SK-N-SH (cell line): ENCODE measurements at regions not wholly inside any gene's neighbourhood (a gene's known extent, or its start where the extent isn't known, plus 50 kb on each side); places are given as distances from the start of the nearest gene placed in this dataset.

Source experiments
- CTCF ChIA-PET: fragments of 300-600, 350-600 bp; formaldehyde crosslinking; extraction: SDS; loops from one replicate; lab custom pipeline; 2021; lab: Yijun Ruan, JAX
- POLR2A ChIA-PET: fragments of 350-600 bp; sonication (Branson Sonifier 250); formaldehyde crosslinking; extraction: SDS; loops from one replicate; lab custom pipeline; 2020; ENCODE audit warnings: antibody characterized with exemption, inconsistent platforms; lab: Yijun Ruan, JAX
- DNase-seq: peaks from one replicate; pipeline ENCODE4 v3.0.0; 2012
- H2AFZ ChIP-seq: fragments of 200-600 bp; sonication (generic); 2 replicates; pipeline ENCODE4 v1.8.1; 2016; ENCODE audit warnings: antibody characterized with exemption, mild to moderate bottlenecking, low read depth
- H3F3A ChIP-seq: fragments of 200-600 bp; sonication (generic); replicated peaks from 2 replicates; pipeline ENCODE3; 2016; ENCODE audit warnings: antibody characterized with exemption, mild to moderate bottlenecking; ENCODE audit not compliant: insufficient read depth
- H3K27ac ChIP-seq, 2 experiments: fragments of 200-500 bp in 1 of 2; fragments of 200-600 bp in 1 of 2; sonication (Bioruptor generic) in 1 of 2; sonication (generic), shearing (Covaris generic) in 1 of 2; 2 replicates each; pipeline versions ENCODE4 v1.5.1 to v1.6.1; 2014 to 2016; ENCODE audit warnings: low read depth in 2 of 2, inconsistent platforms in 1 of 2, low read length in 1 of 2, mild to moderate bottlenecking in 1 of 2, mixed read lengths in 1 of 2
- H3K27me3 ChIP-seq: fragments of 200-600 bp; sonication (generic), shearing (Covaris generic); 2 replicates; pipeline ENCODE4 v1.6.1; 2016; ENCODE audit warnings: mixed run types; ENCODE audit not compliant: insufficient read depth
- H3K36me3 ChIP-seq, 2 experiments: fragments of 200-500 bp in 1 of 2; fragments of 200-600 bp in 1 of 2; sonication (Bioruptor generic) in 1 of 2; sonication (generic) in 1 of 2; replicated peaks in 1 of 2; 2 replicates each; pipeline versions ENCODE3 to v1.5.1; 2014 to 2016; ENCODE audit warnings: low read length in 1 of 2, mild to moderate bottlenecking in 1 of 2; ENCODE audit not compliant: insufficient read depth in 2 of 2, control insufficient read depth in 1 of 2
- H3K4me1 ChIP-seq, 2 experiments: fragments of 200-500 bp in 1 of 2; fragments of 200-600 bp in 1 of 2; sonication (Bioruptor generic) in 1 of 2; sonication (generic), shearing (Covaris generic) in 1 of 2; 2 replicates each; pipeline versions ENCODE4 v1.5.1 to v1.6.1; 2014 to 2016; ENCODE audit warnings: low read depth in 1 of 2, low read length in 1 of 2, mixed run types in 1 of 2; ENCODE audit not compliant: insufficient read depth in 2 of 2, control insufficient read depth in 1 of 2
- H3K4me2 ChIP-seq: fragments of 200-600 bp; sonication (generic), shearing (Covaris generic); 2 replicates; pipeline ENCODE4 v1.6.1; 2017; ENCODE audit warnings: mixed run types
- H3K4me3 ChIP-seq, 2 experiments: fragments of 200-500 bp in 1 of 2; fragments of 200-600 bp in 1 of 2; sonication (Bioruptor generic) in 1 of 2; sonication (generic), shearing (Covaris generic) in 1 of 2; 2 replicates each; pipeline versions ENCODE4 v1.5.1 to v1.8.1; 2014 to 2016; ENCODE audit warnings: low read depth in 2 of 2, inconsistent platforms in 1 of 2, low read length in 1 of 2, mild to moderate bottlenecking in 1 of 2, mixed read lengths in 1 of 2, moderate library complexity in 1 of 2
- H3K79me2 ChIP-seq: fragments of 200-600 bp; sonication (generic); 2 replicates; pipeline ENCODE4 v1.8.1; 2017; ENCODE audit warnings: mild to moderate bottlenecking; ENCODE audit not compliant: insufficient read depth
- H3K9ac ChIP-seq: fragments of 200-600 bp; sonication (generic); 2 replicates; pipeline ENCODE4 v1.6.1; 2017; ENCODE audit warnings: mixed run types
- H3K9me2 ChIP-seq: fragments of 200-600 bp; sonication (generic); 2 replicates; pipeline ENCODE4 v1.6.1; 2017; ENCODE audit warnings: mixed run types
- H3K9me3 ChIP-seq: fragments of 200-600 bp; sonication (generic); 2 replicates; pipeline ENCODE4 v1.6.1; 2017; ENCODE audit warnings: mixed run types, mild to moderate bottlenecking, moderate library complexity
- H4K20me1 ChIP-seq: fragments of 200-600 bp; sonication (generic); 2 replicates; pipeline ENCODE4 v1.6.1; 2017; ENCODE audit warnings: mild to moderate bottlenecking, mixed run types; ENCODE audit not compliant: insufficient read depth
- FOXM1 ChIP-seq: IDR thresholded peaks from 2 replicates; pipeline ENCODE4 v1.4.0; 2012; ENCODE audit warnings: low read depth, mild to moderate bottlenecking
- GABPA ChIP-seq: IDR thresholded peaks from 2 replicates; pipeline ENCODE4 v1.4.0; 2012; ENCODE audit warnings: low read depth, mild to moderate bottlenecking
- JUND ChIP-seq: IDR thresholded peaks from 2 replicates; pipeline ENCODE4 v1.4.0; 2012
- MAX ChIP-seq: IDR thresholded peaks from 2 replicates; pipeline ENCODE4 v1.4.0; 2012; ENCODE audit warnings: low read depth
- RAD21 ChIP-seq: IDR thresholded peaks from 2 replicates; pipeline ENCODE4 v1.6.1; 2012; ENCODE audit warnings: mild to moderate bottlenecking, low read length
- RCOR1 ChIP-seq: fragments of 150-350 bp; IDR thresholded peaks from 2 replicates; pipeline ENCODE4 v1.6.1; 2017; ENCODE audit warnings: antibody characterized with exemption, low read length
- SIN3A ChIP-seq: IDR thresholded peaks from 2 replicates; pipeline ENCODE4 v1.6.1; 2012; ENCODE audit warnings: low read depth, mild to moderate bottlenecking, low read length, moderate library complexity, borderline replicate concordance
- SMC3 ChIP-seq: IDR thresholded peaks from 2 replicates; pipeline ENCODE4 v1.6.1; 2012; ENCODE audit warnings: low read depth, low read length, improper control_type of control experiment
- TCF12 ChIP-seq: IDR thresholded peaks from 2 replicates; pipeline ENCODE4 v1.4.0; 2012
- TEAD4 ChIP-seq: IDR thresholded peaks from 2 replicates; pipeline ENCODE4 v1.4.0; 2012; ENCODE audit warnings: mild to moderate bottlenecking, borderline replicate concordance; ENCODE audit not compliant: insufficient read depth
- USF1 ChIP-seq: IDR thresholded peaks from 2 replicates; pipeline ENCODE4 v1.4.0; 2012; ENCODE audit warnings: low read depth, borderline replicate concordance
- ZBTB33 ChIP-seq: IDR thresholded peaks from 2 replicates; pipeline ENCODE4 v1.4.0; 2012; ENCODE audit warnings: low read depth, borderline replicate concordance
- WGBS: methylation state at CpG from one replicate; pipeline ENCODE4 v1.1.6; 2017; ENCODE audit warnings: low lambda C conversion rate; 5-methylcytosine and 5-hydroxymethylcytosine counted together

GRCh38 chr6:144476286-144476685 is 191.2 kb downstream of the UTRN start:
- H3K9ac ChIP-seq: no peak overlapping the region
- no peaks in the 10 kb centered on the region for H3K27me3 ChIP-seq
- CTCF ChIA-PET: no interaction called here
- no peaks in the 10 kb centered on the region for H4K20me1 ChIP-seq
- POLR2A ChIA-PET: no interaction called here
- H3F3A ChIP-seq: no peaks in the 10 kb centered on the region
- H3K36me3 ChIP-seq: no peaks in the 10 kb centered on the region
- 10% methylated on average over 3 of the region's 3 CpGs for WGBS
- TF ChIP-seq TCF12: no peak
- no peak for TF ChIP-seq SMC3
- no peak for TF ChIP-seq MAX
- TF ChIP-seq TEAD4: no peak
- no peak overlapping the region for H3K4me2 ChIP-seq
- H2AFZ ChIP-seq: no peak overlapping the region
- no peak for DNase-seq
- no peaks in the 10 kb centered on the region for H3K79me2 ChIP-seq
- no peaks in the 10 kb centered on the region for H3K9me2 ChIP-seq
- no peak overlapping the region for H3K27ac ChIP-seq
- no peaks in the 10 kb centered on the region; a peak in 1 of 4 replicates for H3K4me1 ChIP-seq
- no peaks in the 10 kb centered on the region for H3K9me3 ChIP-seq
- no peak overlapping the region for H3K4me3 ChIP-seq

GRCh38 chr6:144477396-144477795 is 192.3 kb downstream of the UTRN start:
- WGBS: 4% methylated on average over 1 of the region's 1 CpG
- H4K20me1 ChIP-seq: no peaks in the 10 kb centered on the region
- ChIA-PET POLR2A (no interaction called here), CTCF (no interaction called here)
- peak overlapping the region in 1 of 2 experiments; percentile 0; a peak in 1 of 4 replicates for H3K27ac ChIP-seq
- H2AFZ ChIP-seq: no peak overlapping the region
- H3F3A ChIP-seq: no peaks in the 10 kb centered on the region
- H3K27me3 ChIP-seq: no peaks in the 10 kb centered on the region
- H3K36me3 ChIP-seq: no peaks in the 10 kb centered on the region
- DNase-seq: no peak
- no peaks in the 10 kb centered on the region; a peak in 1 of 4 replicates for H3K4me1 ChIP-seq
- H3K79me2 ChIP-seq: no peaks in the 10 kb centered on the region
- H3K9me3 ChIP-seq: no peaks in the 10 kb centered on the region
- no peaks in the 10 kb centered on the region for H3K9me2 ChIP-seq
- no peak overlapping the region for H3K9ac ChIP-seq
- H3K4me3 ChIP-seq: no peak overlapping the region
- TF ChIP-seq MAX: no peak
- H3K4me2 ChIP-seq: no peak overlapping the region

- H3K79me2 ChIP-seq: no peaks in the 10 kb centered on the region
- H4K20me1 ChIP-seq: no peaks in the 10 kb centered on the region
- H3K9me2 ChIP-seq: no peaks in the 10 kb centered on the region
- no peaks in the 10 kb centered on the region; a peak in 1 of 4 replicates for H3K4me1 ChIP-seq
- ChIA-PET POLR2A (no interaction called here), CTCF (no interaction called here)
- H2AFZ ChIP-seq: no peak overlapping the region
- H3K4me2 ChIP-seq: no peak overlapping the region
- TF ChIP-seq USF1 (no peak), JUND (no peak), TEAD4 (no peak), RAD21 (no peak), SIN3A (no peak), RCOR1 (no peak), FOXM1 (no peak), ZBTB33 (no peak), GABPA (no peak)
- no peaks in the 10 kb centered on the region for H3K27me3 ChIP-seq
- no peaks in the 10 kb centered on the region for H3F3A ChIP-seq
- no peak for DNase-seq
- H3K4me3 ChIP-seq: no peak overlapping the region
- H3K36me3 ChIP-seq: no peaks in the 10 kb centered on the region
- no peaks in the 10 kb centered on the region for H3K9me3 ChIP-seq
- peak overlapping the region in 1 of 2 experiments; percentile 39; a peak in 1 of 4 replicates for H3K27ac ChIP-seq
- H3K9ac ChIP-seq: no peak overlapping the region
Observed at GRCh38 chr6:144477856-144478255, 192.7 kb downstream of the UTRN start.
